ENCODE measurements at regions not wholly inside any gene's neighbourhood (a gene's known extent, or its start where the extent isn't known, plus 50 kb on each side); places are given as distances from the start of the nearest gene placed in this dataset.

DNA sequence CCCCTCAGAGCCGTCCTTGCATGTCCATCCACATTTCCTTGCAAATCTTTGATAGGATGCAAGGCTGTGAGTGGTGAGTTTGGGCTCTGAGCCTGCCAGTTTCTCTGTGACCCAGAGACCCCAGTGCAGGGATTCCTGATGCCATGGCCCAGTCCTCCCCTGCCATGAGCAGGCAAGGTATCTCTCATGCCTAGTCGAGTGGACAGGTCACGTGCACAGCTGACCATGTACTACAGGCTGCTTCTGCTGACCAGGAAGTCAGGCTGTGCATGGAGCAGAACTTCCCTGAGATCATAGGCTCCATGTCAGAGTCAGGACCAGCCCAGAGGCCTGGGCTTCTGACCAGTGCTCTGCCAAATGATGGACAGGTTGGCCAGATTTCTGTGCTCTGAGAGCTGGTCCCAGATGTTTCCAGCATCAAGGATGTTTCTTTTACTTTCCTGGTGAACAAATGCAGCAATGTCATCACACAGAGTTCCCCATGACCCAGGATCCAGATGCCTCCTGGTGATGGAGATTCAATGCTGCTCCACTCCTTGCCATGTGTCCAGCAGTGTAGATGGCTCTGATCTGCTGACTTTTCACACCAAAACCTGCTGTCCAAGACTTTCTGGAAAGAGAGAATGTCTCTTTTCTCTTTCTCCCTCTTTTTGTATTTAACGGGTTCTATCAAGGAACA is 321.6 kb upstream of the HS6ST1 start:
- DNase-seq (ENCODE audit: extremely low read depth in 1 of 2, low read depth in 1 of 2), result no peak

DNA sequence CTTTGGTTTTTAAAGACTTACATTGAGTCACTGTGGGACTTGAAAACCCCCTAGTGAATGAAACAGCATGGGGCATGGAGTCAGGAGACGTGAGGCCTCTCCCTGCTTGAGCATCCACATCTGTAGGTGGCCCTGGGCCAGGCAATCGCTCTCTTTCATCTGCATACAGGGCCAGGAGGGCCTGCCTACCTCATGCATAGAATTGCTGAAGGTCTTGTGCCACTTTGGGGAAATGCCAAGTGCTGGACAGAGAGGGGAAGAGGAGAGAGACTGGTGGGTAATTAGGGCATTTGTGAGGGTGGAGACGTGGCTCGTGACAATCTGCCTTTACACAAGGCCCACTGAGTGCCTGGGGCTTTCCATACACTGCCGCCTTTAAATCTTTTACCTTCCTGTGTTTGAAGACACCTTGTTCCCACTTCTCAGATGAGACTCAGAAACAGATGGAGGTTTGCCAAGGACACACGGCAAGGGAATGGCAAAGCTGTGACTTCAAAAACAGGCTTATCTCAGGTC is 322.2 kb upstream of the HS6ST1 start:
- DNase-seq (ENCODE audit: extremely low read depth in 1 of 2, low read depth in 1 of 2), result no peak

DNA sequence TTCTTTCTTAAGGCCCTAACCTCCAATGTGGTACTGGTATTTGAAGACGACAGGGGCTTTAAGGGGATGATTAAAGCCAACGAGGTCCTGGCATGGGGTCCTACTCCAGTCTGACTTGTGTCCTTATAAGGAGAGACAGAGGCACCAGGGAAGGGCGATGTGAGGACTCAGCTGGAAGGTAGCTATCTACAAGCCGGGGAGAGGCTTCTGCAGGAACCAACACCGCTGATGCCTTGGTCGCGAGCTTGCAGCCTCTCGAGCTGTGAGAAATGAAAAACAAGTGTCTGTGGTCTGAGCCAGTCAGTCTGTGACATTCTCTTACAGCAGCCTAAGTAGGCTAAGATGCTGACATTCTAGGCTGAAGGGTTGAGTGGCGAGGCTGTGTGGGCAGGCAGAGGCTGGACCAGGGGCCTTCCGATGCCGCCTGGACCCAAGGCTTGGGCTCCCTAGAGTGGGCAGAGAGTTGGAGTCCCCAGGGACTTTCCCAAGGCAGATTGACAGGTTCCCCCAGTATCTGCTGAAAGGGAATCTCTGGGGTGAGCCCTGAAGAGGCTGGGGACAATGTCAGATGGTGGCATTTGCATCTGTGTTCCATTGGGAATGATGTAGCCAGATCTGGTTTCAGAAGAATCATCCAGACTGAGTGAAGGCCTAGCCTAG is 322.9 kb upstream of the HS6ST1 start:
- DNase-seq (ENCODE audit: extremely low read depth in 1 of 2, low read depth in 1 of 2), result no peak

DNA sequence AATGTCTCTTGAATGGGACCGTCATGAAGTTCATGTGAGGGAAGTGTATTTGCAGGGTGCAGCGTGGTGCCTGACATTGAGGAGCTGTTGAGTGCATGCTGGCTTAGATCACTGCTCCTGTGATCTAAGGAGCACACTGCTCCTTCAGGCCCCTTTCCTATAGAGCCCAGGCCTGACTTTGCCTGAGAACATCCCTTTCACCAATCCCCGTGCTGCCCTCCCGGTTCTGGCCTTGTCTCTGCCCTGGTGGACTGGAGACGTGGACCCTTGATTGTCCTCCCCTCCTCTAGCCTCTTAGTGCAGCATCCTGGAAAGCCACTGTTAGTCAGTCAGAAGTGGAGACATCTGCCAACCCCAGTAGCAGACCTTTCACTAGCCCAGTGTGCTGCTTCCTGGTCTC is 323.6 kb upstream of the HS6ST1 start:
- no peak for DNase-seq (ENCODE audit: extremely low read depth in 1 of 2, low read depth in 1 of 2)

DNA sequence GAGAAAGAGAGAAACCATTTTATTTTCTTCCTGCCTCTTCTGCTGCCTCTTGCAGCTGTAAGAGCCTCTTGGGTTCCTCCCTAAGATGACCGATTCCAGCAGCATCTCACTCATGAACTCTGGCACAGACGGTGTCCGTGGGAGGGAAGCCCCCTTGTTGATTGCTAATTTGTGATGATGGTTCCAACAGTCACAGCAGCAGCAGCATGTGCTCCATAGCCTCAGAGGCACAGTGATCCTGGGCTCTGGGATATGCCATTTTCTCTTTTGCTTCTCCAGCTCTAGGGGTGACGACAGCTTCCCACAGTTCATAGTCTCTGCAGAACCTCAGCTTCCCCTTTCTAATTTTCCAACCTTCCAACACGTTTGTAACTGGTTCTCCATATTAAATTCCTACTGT is 324.2 kb upstream of the HS6ST1 start:
- DNase-seq (ENCODE audit: extremely low read depth in 1 of 2, low read depth in 1 of 2), result no peak

DNA sequence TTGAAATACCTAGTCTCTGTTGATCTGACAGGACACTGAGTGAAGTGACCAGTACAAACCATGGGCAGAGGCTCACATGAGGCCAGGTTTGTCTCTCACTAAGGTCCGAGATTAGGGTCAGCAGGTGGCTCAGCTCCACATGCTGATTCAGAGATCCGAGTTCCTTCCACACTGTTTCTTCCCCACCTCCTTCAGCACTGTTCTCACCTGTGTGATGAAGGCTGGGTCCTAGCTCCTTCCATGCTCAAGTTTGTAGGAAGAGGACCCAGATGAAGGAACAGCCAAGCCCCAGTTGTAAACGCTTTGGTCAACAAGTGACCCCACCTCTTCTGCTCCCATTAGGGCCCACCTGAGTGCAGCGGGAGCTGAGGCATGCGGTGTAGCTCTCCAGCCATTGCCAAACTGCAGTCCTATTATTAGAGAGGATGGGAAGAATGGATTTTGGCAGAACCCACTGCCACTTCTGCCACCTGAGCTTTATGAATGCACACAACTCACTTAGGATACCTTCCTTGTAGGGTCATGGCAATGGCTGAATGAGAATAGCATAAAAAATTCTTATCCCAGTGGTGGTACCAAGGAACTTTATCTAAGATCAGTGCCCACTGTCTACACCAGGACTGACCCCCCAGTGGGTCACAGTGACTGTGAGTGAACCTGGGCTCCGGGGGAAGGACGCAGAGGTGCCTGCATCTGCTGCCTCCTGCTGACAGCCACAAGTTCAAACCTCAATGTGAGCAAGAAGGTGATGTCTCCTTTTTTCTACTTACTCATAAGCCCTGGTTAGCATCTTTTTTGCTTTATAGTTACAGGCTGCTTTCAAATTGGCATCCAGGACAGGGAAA is 324.8 kb upstream of the HS6ST1 start:
- DNase-seq (ENCODE audit: extremely low read depth in 1 of 2, low read depth in 1 of 2), result no peak

DNA sequence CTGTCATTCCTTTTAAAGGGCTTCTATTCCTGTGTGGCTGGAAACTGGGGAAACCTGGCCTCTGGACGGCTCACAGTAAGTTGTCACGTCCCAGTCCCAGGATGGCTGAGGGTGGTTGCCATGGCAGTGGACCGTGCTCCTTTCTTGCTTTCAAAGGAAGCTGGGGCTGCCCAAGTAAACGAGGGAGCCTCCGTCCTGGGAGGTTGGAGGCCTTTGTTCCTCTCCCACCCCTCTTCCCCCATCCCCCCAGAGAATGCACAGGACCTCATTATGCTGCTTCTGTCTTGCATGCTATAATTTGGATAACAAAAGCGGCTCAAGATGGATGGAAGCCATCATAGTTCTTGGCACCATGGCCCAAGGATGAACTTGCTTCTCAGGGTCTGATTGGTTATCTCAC is 325.5 kb upstream of the HS6ST1 start:
- DNase-seq (ENCODE audit: extremely low read depth in 1 of 2, low read depth in 1 of 2), result no peak

DNA sequence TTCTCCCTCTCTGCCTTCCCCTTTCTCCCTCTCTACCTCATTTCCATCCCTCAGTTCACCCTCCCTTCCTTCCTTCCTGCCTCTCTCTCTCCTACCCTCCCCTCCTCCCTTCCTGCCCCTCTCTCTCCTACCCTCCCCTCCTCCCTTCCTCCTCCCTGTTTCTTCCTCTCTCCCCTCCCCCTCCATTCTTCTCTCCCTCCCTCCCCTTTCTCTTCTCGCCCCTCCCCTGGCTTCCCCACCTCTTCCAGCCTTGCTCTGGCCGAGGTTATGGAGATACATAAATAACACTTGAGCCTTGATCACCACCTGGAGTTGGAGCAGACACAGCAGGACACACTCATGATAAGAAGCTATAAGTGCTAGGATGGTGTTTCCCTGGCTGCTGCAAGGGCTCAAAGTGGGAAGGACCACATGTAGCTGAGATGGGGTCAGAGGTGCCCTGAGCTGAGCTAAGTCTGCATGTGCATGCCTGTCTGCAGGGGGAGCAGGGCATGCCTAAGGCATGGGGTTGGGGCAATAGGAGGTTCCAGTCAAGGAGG is 326.1 kb upstream of the HS6ST1 start:
- DNase-seq (ENCODE audit: extremely low read depth in 1 of 2, low read depth in 1 of 2), result no peak

DNA sequence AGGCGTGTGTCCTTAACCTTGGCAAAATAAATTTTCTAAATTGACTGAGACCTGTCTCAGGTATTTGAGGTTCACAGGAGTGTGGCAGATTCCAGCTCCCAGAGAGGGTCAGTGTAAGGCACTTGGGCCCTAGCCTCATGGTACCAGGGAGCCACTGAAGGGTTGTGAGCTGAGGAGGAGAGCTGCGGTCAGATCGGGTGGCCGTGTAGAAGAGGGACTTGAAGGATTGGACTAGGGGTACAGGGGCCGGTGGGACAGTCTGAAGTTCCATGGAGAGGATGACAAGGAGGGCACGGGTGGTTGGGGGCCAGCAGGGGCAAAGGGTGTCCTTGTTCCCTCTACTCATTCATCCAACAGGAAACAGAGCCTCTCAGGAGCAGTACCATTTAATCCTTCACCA is 327.0 kb upstream of the HS6ST1 start:
- DNase-seq (ENCODE audit: extremely low read depth in 1 of 2, low read depth in 1 of 2), result no peak

DNA sequence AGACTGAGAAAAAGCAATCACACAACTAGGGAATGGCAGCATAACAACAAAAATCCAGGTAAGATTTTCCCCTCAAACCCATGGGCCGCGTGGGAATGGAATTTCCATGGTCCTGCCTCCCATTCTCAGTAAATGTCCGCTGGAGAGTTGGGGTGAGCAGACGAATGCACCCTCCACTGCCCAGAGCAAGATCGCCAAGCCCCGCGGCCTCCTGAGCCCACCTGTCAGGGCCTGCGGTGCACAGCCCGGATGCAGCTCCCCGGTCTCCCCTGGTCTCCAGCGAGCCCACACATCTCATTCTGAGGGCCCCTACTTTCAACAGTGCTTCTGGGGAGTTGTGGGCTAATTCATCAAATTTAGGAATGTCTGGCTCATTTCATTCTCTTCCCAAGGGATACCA is 327.4 kb upstream of the HS6ST1 start:
- no peak for DNase-seq (ENCODE audit: extremely low read depth in 1 of 2, low read depth in 1 of 2)

DNA sequence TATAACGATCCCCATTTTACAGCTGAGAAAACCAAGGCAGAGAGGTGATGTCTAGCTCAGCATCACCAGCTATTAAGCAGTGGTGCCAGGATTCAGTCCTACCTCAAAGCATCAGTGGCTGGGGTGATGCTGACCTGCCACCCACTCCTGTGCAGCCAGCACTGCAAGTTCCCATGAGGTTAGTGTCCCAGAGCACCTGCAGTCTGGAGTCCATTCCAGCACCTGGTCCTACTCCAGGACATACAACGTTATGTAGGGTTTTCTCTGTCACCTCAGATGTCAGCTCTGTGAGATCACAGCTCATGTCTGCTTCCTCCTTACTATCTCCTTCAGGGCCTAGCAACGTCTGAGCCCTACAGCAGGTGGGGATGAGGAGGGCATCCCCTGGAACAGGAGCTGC is 328.0 kb upstream of the HS6ST1 start:
- no peak for DNase-seq (ENCODE audit: extremely low read depth in 1 of 2, low read depth in 1 of 2)

DNA sequence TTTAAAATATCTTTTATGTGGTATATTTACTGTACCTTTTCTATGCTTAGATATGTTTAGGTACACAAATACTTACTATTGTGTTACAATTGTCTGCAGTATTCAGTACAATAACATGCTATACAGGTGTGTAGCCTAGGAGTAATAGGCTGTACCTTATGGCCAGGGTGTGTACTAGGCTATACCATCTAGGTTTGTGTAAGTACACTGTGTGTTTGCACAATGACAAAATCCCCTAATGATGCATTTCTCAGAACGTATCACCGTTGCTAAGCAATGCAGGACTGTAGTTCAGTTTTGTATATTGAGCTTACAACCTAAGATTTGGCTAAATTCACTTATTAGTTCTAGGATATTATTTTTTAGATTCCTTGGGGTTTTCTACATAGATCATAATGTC is 332.3 kb upstream of the HS6ST1 start:
- no peak for DNase-seq (ENCODE audit: extremely low read depth in 1 of 2, low read depth in 1 of 2)

DNA sequence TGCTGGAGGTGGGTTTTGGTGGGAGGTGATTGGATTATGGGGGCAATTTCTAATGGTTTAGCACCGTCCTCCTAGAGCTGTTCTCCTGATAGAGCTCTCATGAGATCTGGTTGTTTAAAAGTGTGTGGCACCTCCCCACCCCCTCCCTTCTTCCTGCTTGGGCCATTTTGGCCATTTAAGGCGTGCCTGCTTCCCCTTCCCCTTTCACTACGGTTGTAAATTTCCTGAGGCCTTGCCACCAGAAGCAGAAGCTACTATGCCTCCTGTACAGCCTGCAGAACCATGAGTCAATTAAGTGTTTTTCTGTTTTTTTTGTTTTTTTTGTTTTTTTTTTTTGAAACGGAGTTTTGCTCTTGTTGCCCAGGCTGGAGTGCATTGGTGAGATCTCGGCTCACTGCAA is 335.7 kb upstream of the HS6ST1 start:
- DNase-seq (ENCODE audit: extremely low read depth in 1 of 2, low read depth in 1 of 2), result no peak

DNA sequence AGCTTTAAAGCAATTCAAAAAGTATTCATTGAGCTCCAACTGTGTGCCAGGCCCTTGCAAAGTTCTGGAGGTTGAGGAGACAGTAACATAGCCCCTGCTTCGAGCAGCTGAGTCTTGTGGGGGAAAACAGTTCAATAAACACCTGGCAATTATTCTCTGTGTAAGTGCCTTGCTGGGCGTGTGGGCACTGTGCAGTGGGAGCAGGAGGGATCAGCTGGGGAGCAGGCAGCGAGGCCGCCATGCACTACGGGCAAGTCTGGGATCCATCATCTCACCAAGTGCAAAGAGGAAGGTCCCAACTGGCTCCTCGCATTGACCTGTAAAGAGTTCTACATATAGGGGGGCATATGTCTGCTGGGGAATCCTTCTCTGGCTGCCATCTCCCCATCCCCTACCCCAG is 342.2 kb upstream of the HS6ST1 start:
- no peak for DNase-seq (ENCODE audit: extremely low read depth in 1 of 2, low read depth in 1 of 2)

DNA sequence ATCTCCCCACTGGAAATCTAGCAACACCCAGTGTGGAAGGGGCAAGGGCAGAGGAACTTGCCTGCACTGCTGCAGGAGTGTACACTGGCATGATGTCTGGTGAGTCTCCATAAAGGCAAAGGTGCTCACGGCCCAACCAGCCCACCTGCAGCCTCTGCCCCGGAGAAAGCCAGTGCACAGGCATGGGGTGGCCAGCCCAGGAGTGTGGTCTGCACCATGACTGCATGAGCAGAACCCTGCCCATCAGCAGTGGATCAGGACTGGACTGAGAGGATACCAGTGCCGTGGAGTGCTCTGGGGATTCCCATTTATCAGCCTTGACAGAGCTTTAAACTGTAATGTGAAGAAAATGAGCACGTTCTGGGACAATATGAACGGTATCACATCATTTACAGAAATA is 342.6 kb upstream of the HS6ST1 start:
- no peak for DNase-seq (ENCODE audit: extremely low read depth in 1 of 2, low read depth in 1 of 2)

DNA sequence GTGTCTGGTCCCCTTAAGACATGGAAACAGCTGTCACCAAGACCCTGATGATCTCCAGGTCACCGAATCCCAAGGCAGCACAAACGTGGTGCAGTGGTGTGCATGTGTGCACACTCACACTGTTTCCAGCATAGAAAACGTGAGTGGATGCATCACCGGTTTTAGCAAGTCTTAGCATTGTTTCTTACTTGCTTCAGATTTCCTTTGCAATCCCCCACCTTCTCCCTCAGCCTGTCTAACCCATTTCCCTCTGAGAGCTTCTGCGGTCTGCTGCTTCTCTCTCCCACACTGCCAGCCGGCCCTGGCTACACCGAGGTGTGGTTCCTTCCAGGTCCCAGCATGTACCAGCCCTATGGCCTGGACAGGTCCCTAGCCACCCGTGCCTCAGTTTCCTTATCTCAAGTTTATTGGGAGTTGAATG is 343.4 kb upstream of the HS6ST1 start:
- DNase-seq (ENCODE audit: extremely low read depth in 1 of 2, low read depth in 1 of 2), result no peak

DNA sequence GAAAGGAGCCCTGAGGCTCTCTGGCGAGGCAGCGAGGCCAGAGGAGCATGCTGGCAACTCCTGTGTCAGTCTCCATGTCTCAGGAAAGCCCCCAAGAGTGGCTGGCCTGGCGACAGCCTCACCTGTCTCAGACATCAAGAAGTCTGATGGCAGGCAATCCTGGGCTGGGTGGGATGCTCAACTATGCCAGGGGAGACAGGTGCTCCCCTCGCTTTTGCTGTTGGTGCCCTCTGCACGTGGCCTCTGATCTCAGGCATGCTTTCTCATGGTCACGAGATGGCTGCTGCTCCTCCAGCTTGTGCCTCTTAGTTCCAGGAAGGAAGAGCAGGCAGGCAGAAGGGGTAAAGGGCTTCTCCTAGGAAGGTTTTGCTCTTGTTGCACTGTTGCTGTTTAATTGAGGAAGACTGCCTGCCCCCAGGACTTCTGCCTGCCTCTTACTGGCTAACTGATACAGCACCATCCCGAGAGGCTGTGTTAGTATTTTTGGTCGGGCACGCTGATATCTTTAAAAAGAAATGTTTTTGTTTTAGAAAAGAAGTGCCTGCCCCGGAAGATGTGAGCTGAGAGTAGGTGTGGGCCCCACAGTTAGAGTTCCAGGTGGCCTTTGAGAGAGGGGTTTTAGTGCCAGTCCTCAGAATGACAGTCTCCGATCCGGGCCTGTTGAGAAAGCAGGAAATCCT is 344.8 kb upstream of the HS6ST1 start:
- DNase-seq (ENCODE audit: extremely low read depth in 1 of 2, low read depth in 1 of 2), result no peak

DNA sequence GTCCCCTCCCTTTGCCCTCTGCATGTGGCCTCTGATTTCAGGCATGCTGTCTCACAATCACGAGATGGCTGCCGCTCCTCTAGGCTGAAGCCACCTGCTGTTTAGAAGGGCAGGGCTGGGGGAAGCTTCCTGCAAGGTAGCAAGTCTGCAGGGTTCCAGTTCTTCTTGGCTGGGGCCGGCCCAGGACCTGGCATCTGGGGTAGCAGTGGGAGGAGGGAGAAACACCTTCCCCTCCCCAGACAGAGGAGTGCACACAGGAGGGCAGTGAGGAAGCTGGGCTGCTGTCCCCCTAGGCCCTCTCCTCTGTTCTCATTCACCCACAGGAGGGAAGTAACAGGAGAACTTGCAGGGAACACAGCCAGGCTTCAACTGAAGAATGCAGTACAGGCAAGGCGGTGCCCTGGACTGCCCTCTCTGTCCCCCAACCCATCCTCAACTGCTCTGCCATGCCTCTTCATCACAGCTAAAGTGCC is 345.9 kb upstream of the HS6ST1 start:
- DNase-seq (ENCODE audit: extremely low read depth in 1 of 2, low read depth in 1 of 2), result no peak

DNA sequence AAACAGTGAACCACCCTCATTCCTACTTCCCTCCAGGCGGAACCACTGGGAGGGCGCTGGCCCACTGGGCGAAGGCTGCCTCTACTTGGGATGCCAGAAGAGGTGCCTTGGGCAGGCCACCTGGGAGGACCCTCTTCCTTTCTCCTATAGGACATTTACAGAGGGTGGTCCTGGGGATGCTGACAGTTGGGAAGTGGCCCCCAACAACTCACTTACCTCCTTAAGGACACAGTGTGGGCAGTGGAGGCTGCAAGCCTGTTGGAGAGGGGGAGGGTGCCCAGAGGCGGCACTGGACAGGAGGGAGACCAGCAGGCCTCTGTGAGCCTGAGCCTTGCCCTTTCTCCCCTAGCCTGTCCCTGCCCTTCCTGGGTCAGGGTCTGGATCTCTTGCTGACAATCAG is 346.4 kb upstream of the HS6ST1 start:
- DNase-seq (ENCODE audit: extremely low read depth in 1 of 2, low read depth in 1 of 2), result no peak

DNA sequence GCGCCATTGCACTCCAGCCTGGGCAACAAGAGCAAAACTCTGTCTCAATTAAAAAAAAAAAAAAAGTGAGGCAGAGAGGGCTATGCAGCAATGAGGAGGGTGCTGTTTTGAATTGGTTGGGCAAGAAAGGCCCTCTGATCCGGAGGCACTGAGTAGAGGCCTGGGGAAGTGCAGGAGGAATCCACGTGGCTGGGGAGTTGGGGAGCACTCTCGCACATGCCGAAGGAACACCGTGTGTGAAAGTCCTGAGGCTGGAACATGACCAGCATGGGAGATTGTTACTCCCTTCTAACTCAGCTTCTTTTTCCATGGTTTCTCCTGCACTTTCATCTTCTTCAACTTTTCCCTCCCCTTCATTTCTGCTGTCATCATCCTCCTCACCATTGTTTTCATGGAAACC is 347.9 kb upstream of the HS6ST1 start:
- no peak for DNase-seq (ENCODE audit: extremely low read depth in 1 of 2, low read depth in 1 of 2)

DNA sequence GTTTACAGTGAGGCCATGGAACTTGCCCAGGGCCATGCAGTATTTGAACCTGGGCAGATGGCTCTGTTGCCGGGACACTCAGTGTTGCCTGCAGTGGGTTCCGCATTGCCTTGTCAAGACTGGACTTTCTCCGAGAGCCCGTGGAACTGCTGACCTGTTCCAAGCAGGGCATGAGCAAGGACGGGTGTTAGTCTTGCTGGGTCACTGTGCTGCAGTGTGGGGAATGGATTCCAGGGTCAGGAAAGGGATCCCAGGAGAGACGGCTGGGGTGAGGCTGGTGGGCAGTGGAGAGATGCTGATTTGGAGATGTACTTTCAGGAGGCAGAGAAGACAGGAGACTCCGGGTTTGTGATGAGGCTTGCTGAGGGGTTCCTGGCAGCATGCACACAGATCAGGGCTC is 348.7 kb upstream of the HS6ST1 start:
- no peak for DNase-seq (ENCODE audit: extremely low read depth in 1 of 2, low read depth in 1 of 2)

All from stimulated activated CD8-positive, alpha-beta memory T cell treated with anti-CD3 and anti-CD28 coated beads, Interleukin-7, amount 100 ng/mL, for 48 hours (primary cell).